Activated CD8-positive, alpha-beta T cell treated with anti-CD3 and anti-CD28 coated beads for 36 hours (primary cell): ENCODE measurements at regions not wholly inside any gene's neighbourhood (a gene's known extent, or its start where the extent isn't known, plus 50 kb on each side); places are given as distances from the start of the nearest gene placed in this dataset.

ENCODE experiments used
- ATAC-seq: fragments of 200-7000 bp; cut with Tn5 transposase; one replicate; pipeline ENCODE4 v1.10.0; 2021; ENCODE audit warnings: mild to moderate bottlenecking, moderate library complexity
- CTCF ChIA-PET: fragments of 350-600 bp; sonication (Branson Sonifier 250); formaldehyde crosslinking; loops from one replicate; lab custom pipeline; 2021; ENCODE audit warnings: antibody characterized with exemption; lab: Charles Lee
- POLR2A ChIA-PET: fragments of 350-600 bp; sonication (Branson Sonifier 250); formaldehyde crosslinking; loops from one replicate; lab custom pipeline; 2021; ENCODE audit warnings: antibody characterized with exemption; lab: Charles Lee
- DNase-seq: peaks from one replicate; pipeline ENCODE4 v3.0.0-alpha.2; 2020
- H3K27ac Mint-ChIP-seq: one replicate; pipeline ENCODE4 v1.8.0; 2021; ENCODE audit warnings: mild to moderate bottlenecking, mixed read lengths
- H3K27me3 Mint-ChIP-seq: one replicate; pipeline ENCODE4 v1.8.0; 2021; ENCODE audit warnings: mixed read lengths
- H3K36me3 Mint-ChIP-seq: one replicate; pipeline ENCODE4 v1.8.0; 2021; ENCODE audit warnings: low read depth, mixed read lengths
- H3K4me1 Mint-ChIP-seq: one replicate; pipeline ENCODE4 v1.8.0; 2021; ENCODE audit warnings: low read depth, mixed read lengths
- H3K4me3 Mint-ChIP-seq: one replicate; pipeline ENCODE4 v1.8.0; 2021; ENCODE audit warnings: mild to moderate bottlenecking, moderate library complexity, mixed read lengths
- H3K9me3 Mint-ChIP-seq: one replicate; pipeline ENCODE4 v1.8.0; 2021; ENCODE audit warnings: mixed read lengths
- intact Hi-C: fragments of 100-400 bp; cut with micrococcal nuclease; formaldehyde crosslinking; loops from one replicate; pipeline ENCODE4 v1.10.0; 2022
- TF ChIP-seq, protein P1 (sequence below): fragments of 200-600 bp; IDR thresholded peaks from one replicate; pipeline ENCODE4 v1.8.0; 2022; ENCODE audit warnings: antibody characterized with exemption, mild to moderate bottlenecking

DNA sequence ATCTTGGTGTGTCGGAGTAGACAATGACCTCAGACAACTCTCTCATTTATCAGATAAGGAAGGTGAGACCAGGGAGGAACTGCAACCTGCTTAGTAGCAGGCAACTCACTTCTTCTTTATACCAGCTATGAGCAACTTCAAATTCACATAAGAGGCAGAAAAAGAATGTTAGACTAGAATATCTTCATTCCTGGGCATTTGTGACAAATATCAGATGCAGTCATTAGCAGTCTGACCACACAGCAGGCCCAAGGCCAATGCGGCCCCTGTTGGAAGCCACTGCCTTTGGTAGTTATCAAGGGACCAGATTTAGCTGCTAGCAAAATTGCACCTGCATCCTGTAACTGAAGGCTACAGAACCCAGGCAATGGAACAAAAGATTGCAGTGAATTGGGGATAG lies 219.2 kb upstream of the RASGEF1B start:
- intact Hi-C loops: no loop called here
- no peaks in the 10 kb centered on the region for H3K9me3 Mint-ChIP-seq
- ATAC-seq (no peak), DNase-seq (no peak)
- H3K4me3 Mint-ChIP-seq: no peak overlapping the region
- H3K4me1 Mint-ChIP-seq: no peaks in the 10 kb centered on the region
- H3K27ac Mint-ChIP-seq: no peak overlapping the region
- peaks cover 5% of the 10 kb centered on the region for H3K27me3 Mint-ChIP-seq
- ChIA-PET CTCF (interaction anchor here (1.1 kb wide), 1 partner anchor 16 kb away, joined by 3 read pairs; no protein-coding TSS in a partner anchor), POLR2A (no interaction called here)
- TF ChIP-seq, protein P1, sequence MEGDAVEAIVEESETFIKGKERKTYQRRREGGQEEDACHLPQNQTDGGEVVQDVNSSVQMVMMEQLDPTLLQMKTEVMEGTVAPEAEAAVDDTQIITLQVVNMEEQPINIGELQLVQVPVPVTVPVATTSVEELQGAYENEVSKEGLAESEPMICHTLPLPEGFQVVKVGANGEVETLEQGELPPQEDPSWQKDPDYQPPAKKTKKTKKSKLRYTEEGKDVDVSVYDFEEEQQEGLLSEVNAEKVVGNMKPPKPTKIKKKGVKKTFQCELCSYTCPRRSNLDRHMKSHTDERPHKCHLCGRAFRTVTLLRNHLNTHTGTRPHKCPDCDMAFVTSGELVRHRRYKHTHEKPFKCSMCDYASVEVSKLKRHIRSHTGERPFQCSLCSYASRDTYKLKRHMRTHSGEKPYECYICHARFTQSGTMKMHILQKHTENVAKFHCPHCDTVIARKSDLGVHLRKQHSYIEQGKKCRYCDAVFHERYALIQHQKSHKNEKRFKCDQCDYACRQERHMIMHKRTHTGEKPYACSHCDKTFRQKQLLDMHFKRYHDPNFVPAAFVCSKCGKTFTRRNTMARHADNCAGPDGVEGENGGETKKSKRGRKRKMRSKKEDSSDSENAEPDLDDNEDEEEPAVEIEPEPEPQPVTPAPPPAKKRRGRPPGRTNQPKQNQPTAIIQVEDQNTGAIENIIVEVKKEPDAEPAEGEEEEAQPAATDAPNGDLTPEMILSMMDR: no peak
- H3K36me3 Mint-ChIP-seq: no peaks in the 10 kb centered on the region

DNA sequence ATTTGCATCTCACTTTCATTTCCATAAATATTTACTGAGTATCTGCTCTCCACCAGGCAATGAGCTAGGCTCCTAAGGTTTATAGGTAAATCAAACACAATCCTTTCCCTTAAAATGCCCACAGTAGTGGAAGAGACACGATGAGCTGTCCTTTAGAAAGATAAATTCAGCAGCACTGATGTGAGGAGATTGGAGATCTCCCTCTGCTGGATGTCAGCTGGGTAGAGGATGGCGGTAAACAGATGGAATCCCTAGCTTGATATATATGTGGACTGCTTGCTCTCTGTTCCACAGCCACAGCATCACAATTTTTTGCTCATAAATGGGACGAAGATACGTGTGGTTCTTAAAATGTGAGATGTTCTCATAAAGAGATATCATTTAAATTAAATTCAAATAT lies 216.4 kb upstream of the RASGEF1B start:
- POLR2A ChIA-PET: no interaction called here
- no peaks in the 10 kb centered on the region for H3K27me3 Mint-ChIP-seq
- H3K4me3 Mint-ChIP-seq: no peak overlapping the region
- CTCF ChIA-PET: interaction anchor here (1.0 to 3.6 kb wide), 9 partner anchors 10 to 231 kb away, joined by 3 to 25 read pairs (median 4); no protein-coding TSS in a partner anchor
- intact Hi-C loops: no loop called here
- ATAC-seq (no peak), DNase-seq (no peak)
- TF ChIP-seq, protein P1: no peak
- no peaks in the 10 kb centered on the region for H3K36me3 Mint-ChIP-seq
- no peaks in the 10 kb centered on the region for H3K4me1 Mint-ChIP-seq
- no peak overlapping the region for H3K27ac Mint-ChIP-seq
- H3K9me3 Mint-ChIP-seq: no peaks in the 10 kb centered on the region

DNA sequence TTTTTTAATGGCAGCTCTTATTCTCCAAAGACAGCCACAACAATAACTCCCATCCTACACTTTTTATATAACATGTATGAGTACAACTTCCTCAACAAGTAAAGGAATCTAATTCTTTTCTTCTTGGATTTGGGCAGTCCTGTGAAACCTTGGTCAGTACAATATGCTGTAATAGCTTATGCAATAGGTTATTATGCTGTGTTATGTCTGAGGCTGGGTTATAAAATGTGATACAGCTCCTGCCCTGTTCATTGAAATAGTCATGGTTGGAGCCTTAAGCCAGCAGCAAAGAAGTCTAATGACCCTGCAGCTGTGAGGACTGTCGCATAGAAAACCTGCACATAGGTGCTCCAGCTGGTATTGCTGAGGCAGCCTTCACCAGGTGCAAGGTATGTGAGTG lies 215.8 kb upstream of the RASGEF1B start:
- POLR2A ChIA-PET: interaction anchor here (0.9 kb wide), 1 partner anchor 15 kb away, joined by 3 read pairs; no protein-coding TSS in a partner anchor
- H3K9me3 Mint-ChIP-seq: no peaks in the 10 kb centered on the region
- TF ChIP-seq, protein P1: no peak
- H3K27ac Mint-ChIP-seq: no peak overlapping the region
- H3K4me1 Mint-ChIP-seq: no peaks in the 10 kb centered on the region
- CTCF ChIA-PET: interaction anchor here (1.1 to 3.6 kb wide), 6 partner anchors 9 to 232 kb away, joined by 3 to 25 read pairs (median 3); no protein-coding TSS in a partner anchor
- no peak for DNase-seq
- H3K36me3 Mint-ChIP-seq: no peaks in the 10 kb centered on the region
- intact Hi-C loops: no loop called here
- no peak for ATAC-seq
- no peaks in the 10 kb centered on the region for H3K27me3 Mint-ChIP-seq
- no peak overlapping the region for H3K4me3 Mint-ChIP-seq

DNA sequence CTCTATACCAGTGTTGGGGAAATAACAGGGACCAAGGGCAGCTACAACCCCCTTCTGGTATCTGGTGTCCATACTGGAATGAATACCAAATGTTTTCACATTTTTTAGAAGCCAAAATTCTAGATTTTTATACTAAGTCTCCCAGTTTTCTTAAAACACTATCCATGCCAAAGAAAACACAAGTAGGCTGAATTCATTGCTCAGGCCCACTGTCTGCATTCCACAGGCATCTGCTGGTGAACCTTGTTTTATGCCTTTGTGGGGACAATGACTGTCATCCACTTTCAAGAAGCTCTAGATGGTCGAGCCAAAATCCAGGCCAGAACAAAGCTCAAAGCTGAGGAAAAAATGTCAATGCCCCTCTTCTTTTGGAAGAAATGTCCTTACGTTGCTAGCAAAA lies 213.4 kb upstream of the RASGEF1B start:
- no peaks in the 10 kb centered on the region for H3K9me3 Mint-ChIP-seq
- intact Hi-C loops: no loop called here
- ATAC-seq (no peak), DNase-seq (no peak)
- H3K36me3 Mint-ChIP-seq: no peaks in the 10 kb centered on the region
- TF ChIP-seq, protein P1: no peak
- H3K27ac Mint-ChIP-seq: no peak overlapping the region
- POLR2A ChIA-PET: interaction anchor here (0.6 kb wide), 1 partner anchor 224 kb away, joined by 3 read pairs; no protein-coding TSS in a partner anchor
- H3K4me3 Mint-ChIP-seq: no peak overlapping the region
- no peaks in the 10 kb centered on the region for H3K4me1 Mint-ChIP-seq
- H3K27me3 Mint-ChIP-seq: peaks cover under 1% of the 10 kb centered on the region
- CTCF ChIA-PET: no interaction called here

DNA sequence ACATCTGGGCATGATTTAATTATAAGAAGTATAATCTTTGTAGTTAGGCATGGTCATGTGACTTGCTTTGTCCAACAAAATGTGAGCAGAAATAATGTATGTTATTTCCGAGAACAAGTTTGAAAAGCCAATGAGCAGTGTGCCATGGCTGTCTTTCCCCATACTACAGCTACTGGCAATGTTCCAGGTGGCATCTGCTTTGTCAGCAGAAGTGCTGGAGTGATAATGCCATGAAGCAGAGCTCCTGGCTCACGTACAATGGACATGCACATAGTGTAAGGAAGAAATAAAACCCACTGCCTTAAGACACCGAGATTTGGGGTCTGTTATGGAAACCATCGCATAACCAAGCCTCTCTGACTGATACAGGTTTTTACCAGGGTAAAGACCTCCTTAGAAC lies 212.6 kb upstream of the RASGEF1B start:
- Mint-ChIP-seq H3K27me3 (peaks cover 2% of the 10 kb centered on the region), H3K27ac (no peak overlapping the region), H3K4me3 (no peak overlapping the region), H3K9me3 (no peaks in the 10 kb centered on the region), H3K36me3 (no peaks in the 10 kb centered on the region), H3K4me1 (no peaks in the 10 kb centered on the region)
- ChIA-PET CTCF (no interaction called here), POLR2A (no interaction called here)
- intact Hi-C loops: no loop called here
- DNase-seq: no peak
- TF ChIP-seq, protein P1: no peak
- ATAC-seq: no peak
